ENCODE measurements at regions not wholly inside any gene's neighbourhood (a gene's known extent, or its start where the extent isn't known, plus 50 kb on each side); places are given as distances from the start of the nearest gene placed in this dataset.

- H3K27me3 ChIP-seq (ENCODE audit: control insufficient read depth, insufficient read depth, low read length) = no peaks in the 10 kb centered on the region
- TF ChIP-seq RFX5 (IDR thresholded peaks at IDR 0.05; ENCODE audit: low read depth, low read length) (no peak), BHLHE40 (IDR thresholded peaks at IDR 0.05; ENCODE audit: low read depth, low read length) (no peak), POLR2A (IDR thresholded peaks at IDR 0.05; ENCODE audit: low read depth, low read length) (no peak), RCOR1 (IDR thresholded peaks at IDR 0.05; ENCODE audit: insufficient replicate concordance, low read length) (no peak), SMC3 (IDR thresholded peaks at IDR 0.05; ENCODE audit: low read depth, low read length) (no peak), MAZ (IDR thresholded peaks at IDR 0.05; ENCODE audit: borderline replicate concordance, low read depth, low read length) (no peak)
- H2AK9ac ChIP-seq (replicated peaks; ENCODE audit: low read depth, low read length, poor library complexity) = no peak overlapping the region
- dilution Hi-C loops (cut with HindIII; ENCODE audit: low sequenced_read_pairs, unreplicated experiment) (no loop called here), intact Hi-C loops (cut with micrococcal nuclease) (loop anchor here (10.0 kb wide), 1 partner anchor 777 kb away; the partner anchor contains the start of gene JAG1), in situ Hi-C loops (cut with MboI; ENCODE audit: low sequenced_read_pairs) (no loop called here)
- H3K56ac ChIP-seq (ENCODE audit: extremely low read depth, insufficient read depth, low read length) = no peak overlapping the region
- peak overlapping the region; percentile 73 for H3K14ac ChIP-seq (replicated peaks; ENCODE audit: low read depth, low read length)
- H3K9me3 ChIP-seq (ENCODE audit: control insufficient read depth, insufficient read depth, low read length) = no peaks in the 10 kb centered on the region
- H2AK5ac ChIP-seq (ENCODE audit: low read depth, low read length) = no peak overlapping the region
- H4K91ac ChIP-seq (ENCODE audit: insufficient read depth, low read depth, low read length) = peak overlapping the region; percentile 46; the same call in 1 of the 2 replicates
- H2AFZ ChIP-seq (replicated peaks; ENCODE audit: low read length, poor library complexity) = peak overlapping the region; percentile 87
- H3K18ac ChIP-seq (ENCODE audit: low read depth, low read length) = peak overlapping the region; percentile 59
- ChIA-PET CTCF (no interaction called here), POLR2A (ENCODE audit: unreplicated experiment) (no interaction called here)
- H3K79me1 ChIP-seq (ENCODE audit: low read depth in 1 of 2, low read length in 2 of 2) = no peaks in the 10 kb centered on the region
- H3K9me1 ChIP-seq (ENCODE audit: insufficient read depth, low read length) = peaks cover 11% of the 10 kb centered on the region
- H4K8ac ChIP-seq (ENCODE audit: low read depth in 2 of 2, low read length in 2 of 2) = peak overlapping the region; percentile 61 to 85
- no peaks in the 10 kb centered on the region for H3K36me3 ChIP-seq (ENCODE audit: control insufficient read depth, insufficient read depth, low read length)
- H2BK120ac ChIP-seq (ENCODE audit: low read depth, low read length) = peak overlapping the region; percentile 83; the same call in 1 of the 2 replicates
- peak overlapping the region; percentile 83 for H3K23ac ChIP-seq (ENCODE audit: low read depth, low read length)
- peak; percentile 30 for ATAC-seq (ENCODE audit: low read depth)
- no TSS peak for BruUV-seq (replicated peaks)
- H2BK5ac ChIP-seq (ENCODE audit: low read depth, low read length, poor library complexity, severe bottlenecking) = peak overlapping the region; percentile 22
- H3K4me1 ChIP-seq (ENCODE audit: control insufficient read depth, insufficient read depth, low read length) = peaks cover 16% of the 10 kb centered on the region
- no peak overlapping the region for H3K4me3 ChIP-seq (ENCODE audit: insufficient read depth, low read depth, low read length)
- H3K9ac ChIP-seq (ENCODE audit: low read depth, low read length) = no peak overlapping the region
- peak overlapping the region; percentile 8 for H3K27ac ChIP-seq (ENCODE audit: insufficient read depth, low read length)
- H3K4ac ChIP-seq (ENCODE audit: low read depth, low read length) = peak overlapping the region; percentile 73
- H4K5ac ChIP-seq (ENCODE audit: low read depth, low read length) = peak overlapping the region; percentile 31
- WGBS, 2 experiments (ENCODE audit: extremely low coverage in 2 of 2, insufficient read length in 1 of 2) = 18% methylated on average over 2 of the region's 7 CpGs; no CpG with 5 or more reads in 1 of the 2 experiments
- H2BK20ac ChIP-seq (ENCODE audit: low read depth, low read length) = peak overlapping the region; percentile 69
- H3K4me2 ChIP-seq (ENCODE audit: low read depth, low read length) = 0 out of 2 replicates have a peak overlapping the region, but pooled peaks have one; percentile 4
- no peaks in the 10 kb centered on the region for H4K20me1 ChIP-seq (ENCODE audit: insufficient read depth, low read length)
- peak; percentile 11 for DNase-seq
- H2BK15ac ChIP-seq (ENCODE audit: low read depth, low read length) = peak overlapping the region; percentile 45; the same call in 2 of the 3 replicates
These were observed 465.9 kb upstream of the BTBD3 start for GRCh38 chr20:11451793-11452291.
